Dermis microvascular lymphatic vessel endothelial cell (primary cell): ENCODE measurements at regions not wholly inside any gene's neighbourhood (a gene's known extent, or its start where the extent isn't known, plus 50 kb on each side); places are given as distances from the start of the nearest gene placed in this dataset.

ENCODE experiments used
- DNase-seq, 2 donors: peaks; one replicate each; pipeline versions ENCODE4 v3.0.0 to v3.0.0-alpha.2; 2010; ENCODE audit warnings: low read depth in 2 of 2

DNA sequence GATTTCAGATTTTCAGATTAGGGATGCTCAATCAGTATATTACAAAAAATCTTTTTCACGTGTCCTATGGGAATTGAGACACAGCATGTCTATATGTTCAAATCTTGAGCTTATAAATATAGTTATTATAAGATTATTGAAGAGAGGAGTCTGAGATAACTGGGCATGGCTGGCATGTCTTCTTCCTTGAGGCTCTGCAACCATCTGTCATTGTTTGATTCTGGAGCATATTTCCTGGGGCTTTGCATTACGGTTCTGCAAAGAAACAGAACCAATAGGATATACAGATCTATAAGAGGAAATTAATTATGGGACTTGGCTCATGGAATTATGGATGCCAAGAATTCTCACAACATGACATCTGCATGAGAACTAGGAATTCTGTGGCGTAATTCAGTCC, 386.1 kb downstream of the SOCS6 start:
- no peak for DNase-seq

DNA sequence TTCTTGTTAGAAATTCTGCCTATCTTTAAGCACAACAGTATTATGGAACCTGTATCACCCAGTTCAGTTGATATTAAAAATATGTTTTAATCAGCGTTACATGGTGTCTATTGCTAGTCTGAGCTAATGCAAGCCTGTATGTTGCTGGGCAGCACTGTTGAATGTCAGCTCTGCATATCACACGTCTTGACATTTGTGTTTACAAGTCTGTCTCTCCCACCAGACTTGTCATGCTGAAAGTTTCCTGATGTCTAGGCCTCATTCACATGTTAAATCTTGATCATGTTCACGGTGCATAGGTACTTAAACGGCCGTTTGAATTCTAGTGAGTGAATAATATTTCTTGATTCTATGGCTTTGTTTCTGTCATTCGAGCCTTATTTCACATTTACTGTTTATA, 385.0 kb downstream of the SOCS6 start:
- DNase-seq: no peak

DNA sequence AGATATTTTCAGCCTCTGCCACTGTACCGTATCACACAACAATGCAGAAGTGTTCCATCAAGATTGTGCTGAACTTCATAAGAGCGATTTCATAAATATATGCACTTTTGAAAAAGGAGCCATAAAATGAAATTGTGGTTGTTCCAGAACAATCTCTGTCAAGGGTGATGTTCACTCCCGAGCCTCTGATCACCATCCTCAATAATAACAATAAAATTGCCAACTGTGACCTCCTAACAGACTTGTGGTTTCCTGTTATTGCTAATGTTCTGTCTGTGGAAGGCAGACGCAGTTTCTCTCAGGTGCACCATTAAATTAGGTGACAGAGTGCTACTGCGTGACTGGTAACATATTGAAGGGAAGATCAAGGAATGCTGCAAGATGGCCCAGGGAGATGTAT, 383.7 kb downstream of the SOCS6 start:
- no peak for DNase-seq

DNA sequence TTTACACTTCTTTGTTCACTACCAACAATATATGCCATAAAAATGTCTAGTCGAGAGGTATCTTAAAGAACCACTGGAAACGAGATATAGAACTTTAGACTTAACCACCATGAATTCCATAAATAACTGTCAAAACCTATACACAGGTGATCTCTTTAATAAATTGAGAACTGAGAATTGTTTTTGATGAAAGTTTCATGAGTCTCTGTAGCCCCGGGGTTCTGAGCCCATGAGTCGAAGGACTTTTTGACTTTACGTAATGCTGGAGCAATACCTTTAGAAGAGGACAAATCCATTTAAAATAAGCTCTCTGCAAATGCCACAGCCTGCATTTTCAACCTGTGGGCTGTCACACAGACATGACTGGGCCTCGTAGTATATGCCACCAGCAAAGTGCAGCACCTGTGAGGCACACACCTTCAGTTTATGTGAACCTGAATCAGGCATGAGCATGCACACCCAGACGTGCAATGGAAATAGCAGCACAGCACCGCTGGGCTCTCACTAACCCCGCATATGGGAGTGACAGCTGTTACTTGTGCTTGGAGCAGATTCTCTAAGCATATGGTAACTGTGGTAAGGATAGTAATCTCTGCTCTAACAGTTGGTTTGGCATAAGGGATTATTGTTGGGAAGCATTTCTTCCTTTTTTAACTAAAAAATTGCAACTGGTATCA, 383.2 kb downstream of the SOCS6 start:
- DNase-seq: no peak

DNA sequence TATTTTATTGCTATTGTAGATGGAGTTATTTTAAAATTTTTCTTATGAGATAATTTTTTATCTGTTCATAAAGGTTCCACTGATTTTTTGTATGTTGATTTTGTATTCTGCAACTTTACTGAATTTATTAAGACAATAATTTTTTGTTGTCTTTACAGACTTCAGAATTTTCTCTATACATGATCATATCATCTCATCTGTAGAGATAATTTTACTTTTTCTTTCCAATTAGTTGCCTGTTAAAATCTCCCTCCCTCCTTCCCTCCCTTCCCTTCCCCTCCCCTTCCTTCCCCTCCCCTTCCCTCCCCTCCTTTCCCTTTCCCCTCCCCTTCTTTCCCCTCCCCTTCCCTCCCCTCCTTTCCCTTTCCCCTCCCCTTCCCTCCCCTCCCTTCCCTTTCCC, 378.1 kb downstream of the SOCS6 start:
- DNase-seq: no peak

DNA sequence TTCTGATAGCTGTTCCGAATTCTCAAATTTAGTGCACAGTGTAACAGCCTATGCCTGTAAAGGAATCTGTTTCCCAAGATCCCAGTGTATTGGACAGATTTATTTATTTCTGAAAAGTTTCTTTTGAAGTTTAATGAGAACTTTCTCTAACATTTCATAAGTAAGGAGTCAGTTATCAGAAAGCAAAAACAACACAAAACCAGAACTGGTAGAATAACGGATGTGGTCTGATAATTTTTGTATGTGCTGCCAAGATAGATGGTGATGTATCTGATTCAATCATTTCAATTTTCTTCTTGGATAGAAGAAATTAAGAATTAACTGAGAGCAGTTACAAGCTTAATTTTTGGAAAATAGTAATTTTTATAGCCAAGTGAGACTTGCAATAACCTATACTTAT, 374.3 kb downstream of the SOCS6 start:
- DNase-seq: no peak

DNA sequence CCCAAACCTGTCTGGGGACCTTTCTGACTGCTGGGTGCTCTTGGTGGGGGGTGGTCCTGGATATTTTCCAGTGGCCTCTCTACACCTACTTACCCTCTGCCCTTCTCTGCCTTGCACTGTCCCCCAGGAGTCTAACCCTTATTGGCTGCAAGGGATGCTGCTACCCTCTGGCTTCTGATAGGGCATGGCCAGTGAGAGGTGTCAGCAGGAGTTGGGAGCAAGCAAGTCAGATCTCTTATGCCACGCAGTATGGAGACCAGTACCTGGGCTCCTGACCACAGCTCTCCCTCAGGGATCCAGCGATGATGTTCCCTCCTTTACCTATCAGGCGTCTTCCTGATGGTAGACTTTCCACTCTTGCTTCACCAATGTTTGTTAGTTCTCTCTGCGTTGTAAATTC, 373.7 kb downstream of the SOCS6 start:
- DNase-seq: no peak

DNA sequence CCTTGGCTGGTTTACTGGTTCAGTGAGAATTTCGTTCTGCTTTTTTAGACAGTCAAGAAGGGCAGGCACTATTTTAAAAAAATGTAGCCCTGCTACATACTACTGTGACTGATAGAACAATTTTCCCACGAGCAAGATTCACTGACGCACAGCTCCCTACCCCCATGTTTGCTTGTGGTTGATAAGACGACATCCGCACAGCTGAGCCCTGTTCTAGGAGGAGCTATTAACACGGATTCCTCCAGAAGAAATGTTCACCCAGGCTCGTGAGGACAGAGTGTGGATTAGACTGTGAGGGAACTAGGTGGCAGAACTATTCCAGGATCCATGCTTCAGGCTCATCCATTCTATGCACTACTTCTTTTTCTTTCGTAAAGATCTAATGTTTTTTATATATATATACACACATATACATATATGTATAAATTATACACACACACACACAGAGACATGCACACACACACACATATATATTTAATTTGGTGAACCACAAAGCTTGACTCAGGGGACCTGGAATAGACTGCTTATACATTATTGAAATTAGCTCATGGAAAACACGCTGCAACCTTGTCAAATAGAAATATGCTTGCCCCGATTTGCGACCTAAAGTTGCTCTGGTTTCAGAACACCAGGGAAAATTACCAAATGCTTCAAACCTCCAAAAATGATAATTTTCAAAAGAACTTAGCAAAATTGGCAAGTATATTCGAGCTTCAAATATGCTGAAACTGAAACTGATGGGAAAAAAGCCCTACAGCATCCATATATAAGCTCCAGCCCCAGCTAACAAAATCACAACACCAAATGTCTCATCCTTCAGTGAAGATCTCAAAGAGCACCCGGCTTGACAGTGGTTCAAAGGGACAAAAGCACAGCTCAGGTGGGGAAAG, 370.4 kb downstream of the SOCS6 start:
- DNase-seq: no peak

DNA sequence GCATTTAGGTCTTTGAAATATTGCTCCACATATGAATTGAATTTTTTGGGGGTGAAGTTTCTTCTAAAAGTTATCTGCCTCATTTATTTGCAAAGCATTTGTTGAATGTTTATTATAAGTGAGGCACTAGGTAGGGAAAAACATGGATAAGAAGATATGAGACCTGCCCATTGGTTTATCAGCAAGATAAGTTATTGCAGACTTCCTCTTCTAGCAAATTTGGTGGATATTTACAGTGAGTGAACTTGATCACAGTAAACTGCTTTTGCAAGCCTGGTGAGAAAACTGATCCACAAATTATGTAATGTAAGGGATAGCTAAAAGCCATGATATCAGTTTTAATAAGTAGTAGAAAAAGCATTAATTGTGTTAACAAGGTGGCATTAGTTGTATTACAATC, 364.8 kb downstream of the SOCS6 start:
- no peak for DNase-seq

DNA sequence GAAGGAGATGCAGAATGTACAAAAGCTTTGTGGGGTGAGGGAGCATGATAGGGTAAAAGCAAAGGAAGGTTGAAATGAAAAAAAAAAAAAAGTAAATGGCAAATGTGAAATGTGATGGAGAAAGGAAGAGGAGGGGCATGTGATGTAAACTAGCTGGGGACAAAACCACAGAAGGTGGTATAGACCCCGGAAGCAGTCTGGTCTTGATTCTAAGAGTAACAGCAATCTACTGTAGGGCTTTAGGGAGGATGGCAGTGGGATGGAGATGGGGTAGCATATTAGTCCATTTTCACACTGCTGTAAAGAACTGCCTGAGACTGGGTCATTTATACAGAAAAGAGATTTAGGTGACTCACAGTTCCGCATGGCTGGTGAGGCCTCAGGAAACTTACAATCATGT, 362.0 kb downstream of the SOCS6 start:
- DNase-seq: no peak

DNA sequence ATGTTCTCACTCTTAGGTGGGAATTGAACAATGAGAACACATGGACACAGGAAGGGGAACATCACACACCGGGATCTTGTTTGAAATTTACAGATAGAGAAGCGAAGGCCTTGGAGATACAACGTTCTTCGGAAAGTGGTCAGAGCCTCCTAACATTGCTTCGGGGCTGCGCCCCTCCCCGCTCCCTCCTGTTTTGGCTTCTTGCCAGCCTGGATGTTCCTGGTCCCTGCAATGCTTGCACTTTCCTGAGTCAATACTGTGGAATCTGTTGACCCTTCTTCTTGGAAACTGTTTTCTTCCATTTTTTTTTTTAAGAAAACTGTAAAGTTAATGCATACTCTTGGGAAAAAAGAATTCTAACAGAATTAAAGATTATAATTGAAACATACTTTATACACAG, 360.8 kb downstream of the SOCS6 start:
- no peak for DNase-seq

DNA sequence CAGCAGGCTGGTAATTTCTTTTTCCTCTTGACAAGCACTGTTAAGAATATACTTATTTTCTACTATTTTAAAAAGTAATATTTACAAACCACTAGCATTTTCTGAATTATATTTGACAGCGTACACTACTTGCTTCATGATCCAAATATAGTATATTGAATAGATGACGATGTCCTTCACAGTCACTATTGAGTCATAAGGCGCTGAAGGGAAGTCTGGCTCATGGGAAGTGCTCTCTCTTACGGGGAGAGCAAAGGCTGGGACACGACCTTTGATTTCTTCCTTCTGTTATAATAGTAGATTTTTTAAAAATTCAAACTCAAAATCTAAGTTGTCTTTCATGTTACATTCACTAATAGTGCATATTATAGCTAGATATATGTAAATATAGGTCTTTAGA, 357.1 kb downstream of the SOCS6 start:
- DNase-seq: no peak

DNA sequence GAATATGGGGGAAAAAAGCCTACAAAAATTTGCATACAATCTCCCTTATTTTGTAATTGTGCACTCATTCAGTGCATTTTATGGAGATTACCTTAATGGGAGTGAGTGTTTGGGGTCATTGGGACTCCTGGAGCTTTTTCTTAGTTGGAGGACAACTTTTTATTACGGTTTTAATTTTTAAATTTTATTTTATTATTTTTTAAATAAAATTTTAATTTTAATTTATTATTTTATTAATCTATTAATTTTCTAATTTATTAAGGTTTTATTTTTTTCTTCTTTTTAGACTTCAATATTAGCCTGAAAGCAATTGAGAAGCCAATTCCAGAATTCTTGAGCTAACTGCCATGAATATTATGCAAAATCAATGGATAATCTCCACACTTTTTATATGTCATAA, 355.0 kb downstream of the SOCS6 start:
- DNase-seq: no peak

DNA sequence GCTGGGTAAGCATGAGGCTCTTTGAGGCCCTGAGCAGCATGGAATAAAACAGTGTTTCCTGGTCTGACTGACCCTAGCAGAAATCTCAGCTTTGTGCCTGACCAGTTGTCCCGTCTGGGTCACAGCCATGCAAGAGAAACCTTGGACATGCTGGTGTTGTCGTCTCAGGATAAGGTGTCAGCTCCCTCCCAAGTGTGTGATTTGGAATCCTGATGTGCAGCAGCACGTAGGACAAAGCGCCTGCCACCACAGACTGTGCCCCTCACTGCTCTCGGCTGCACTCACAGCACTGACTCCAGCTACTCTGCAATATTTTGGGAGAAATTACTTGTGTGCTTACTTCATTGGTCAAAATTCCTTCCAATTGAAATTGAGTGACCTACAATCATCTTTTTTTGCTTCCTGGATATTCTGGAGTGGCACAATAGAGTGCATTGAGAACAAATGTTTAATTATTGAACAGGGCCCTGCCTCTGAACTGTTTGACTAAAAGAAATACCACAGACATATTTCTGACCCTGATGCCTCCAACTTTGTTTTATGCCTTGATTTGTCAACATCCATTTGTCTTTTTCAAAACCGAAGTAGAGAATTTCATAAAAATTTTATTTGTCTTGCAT, 352.4 kb downstream of the SOCS6 start:
- DNase-seq: no peak

DNA sequence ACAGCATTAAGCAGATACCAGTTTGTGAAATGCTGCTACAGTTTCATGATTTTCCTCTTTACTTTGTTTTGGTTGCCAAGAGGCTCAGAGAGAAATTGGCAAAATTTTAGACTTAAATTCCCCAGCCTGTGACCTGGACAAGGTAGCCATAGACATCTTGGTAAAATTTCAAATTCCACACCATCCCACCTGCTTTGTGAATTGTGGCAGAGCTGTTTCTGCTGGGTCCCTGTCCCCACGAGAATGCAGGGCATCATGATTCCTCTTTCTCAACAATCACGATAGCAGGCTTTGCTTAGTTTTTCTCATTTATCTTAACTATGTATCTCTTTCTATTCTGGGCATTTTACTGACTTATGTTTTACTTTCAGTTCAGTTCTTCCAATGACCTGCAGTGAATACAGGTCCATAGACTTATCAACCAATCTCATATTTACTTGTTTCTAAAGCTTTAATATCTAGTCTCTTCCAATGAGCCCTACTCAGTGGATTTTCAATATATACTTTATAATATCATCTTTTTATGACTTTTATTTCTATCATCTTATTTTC, 351.6 kb downstream of the SOCS6 start:
- DNase-seq: no peak

DNA sequence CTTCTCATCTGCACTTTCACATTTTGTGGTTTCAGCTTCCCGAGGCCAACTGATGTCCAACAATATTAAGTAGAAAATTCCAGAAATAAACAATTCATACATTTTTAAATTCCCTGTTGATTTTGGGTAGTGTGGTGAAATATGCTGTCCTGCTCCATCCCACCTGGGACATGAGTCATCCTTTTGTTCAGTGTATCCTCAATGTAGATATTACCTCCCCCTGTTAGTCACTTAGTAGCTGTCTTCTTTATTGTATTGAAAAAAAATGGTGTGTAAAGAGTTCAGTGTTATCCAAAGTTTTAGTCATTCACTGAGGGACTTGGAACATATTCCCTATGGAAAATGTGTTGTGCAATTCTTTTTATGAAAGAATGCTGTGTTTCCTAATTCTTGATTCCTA, 348.1 kb downstream of the SOCS6 start:
- DNase-seq: no peak

DNA sequence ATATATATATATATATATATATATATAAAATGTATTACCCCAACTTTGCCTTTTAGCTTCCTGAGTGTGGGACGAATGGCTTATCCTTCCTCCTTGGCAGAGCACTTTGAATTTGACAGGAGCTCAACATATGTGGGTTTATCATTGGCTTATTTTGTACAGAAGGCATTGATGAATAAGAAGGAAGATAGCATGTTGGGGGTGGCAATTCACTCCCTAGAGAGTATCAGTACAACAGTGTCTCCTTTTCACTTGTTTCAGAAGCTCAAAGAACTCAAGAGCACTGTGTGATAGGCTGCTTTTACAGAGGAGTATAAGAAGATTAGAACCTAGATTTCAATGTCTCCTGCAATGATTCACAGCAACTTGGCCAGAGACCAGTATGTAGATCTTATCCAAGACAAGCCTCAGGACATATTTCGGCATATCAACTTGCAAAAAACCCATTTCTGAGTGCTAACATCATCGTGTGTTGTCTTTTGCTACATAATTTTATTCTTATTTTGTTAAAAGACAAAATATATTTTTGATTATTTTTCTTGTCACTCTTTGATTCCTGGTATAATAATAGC, 345.8 kb downstream of the SOCS6 start:
- no peak for DNase-seq

DNA sequence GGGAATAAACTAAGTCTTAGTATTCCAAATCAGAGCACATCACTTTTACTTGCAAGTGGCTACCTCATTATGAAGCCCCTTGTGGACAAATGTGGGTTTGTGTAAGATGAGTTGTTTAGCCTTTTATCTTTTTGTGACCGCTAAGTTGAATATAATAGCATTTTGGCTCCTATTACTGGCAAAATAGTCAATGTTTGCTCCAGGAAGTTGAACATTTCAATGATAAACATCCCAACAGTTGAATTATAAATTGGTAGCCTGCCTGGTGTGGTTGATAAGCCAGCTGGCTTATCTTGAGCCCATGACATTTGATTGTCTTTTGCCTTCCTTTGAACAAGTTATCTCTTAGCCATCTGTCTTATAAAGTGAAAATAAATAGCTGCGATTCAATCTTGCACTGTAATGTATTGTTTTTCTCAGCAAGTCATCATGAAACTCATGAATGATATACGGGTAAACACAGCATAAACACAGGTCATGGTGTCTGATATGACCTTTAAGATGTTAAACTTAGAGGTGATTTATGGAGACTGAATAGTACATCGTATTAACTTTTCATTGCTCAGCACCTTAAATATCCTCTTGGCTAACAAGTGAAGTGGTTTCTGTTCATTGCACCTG, 338.4 kb downstream of the SOCS6 start:
- no peak for DNase-seq

DNA sequence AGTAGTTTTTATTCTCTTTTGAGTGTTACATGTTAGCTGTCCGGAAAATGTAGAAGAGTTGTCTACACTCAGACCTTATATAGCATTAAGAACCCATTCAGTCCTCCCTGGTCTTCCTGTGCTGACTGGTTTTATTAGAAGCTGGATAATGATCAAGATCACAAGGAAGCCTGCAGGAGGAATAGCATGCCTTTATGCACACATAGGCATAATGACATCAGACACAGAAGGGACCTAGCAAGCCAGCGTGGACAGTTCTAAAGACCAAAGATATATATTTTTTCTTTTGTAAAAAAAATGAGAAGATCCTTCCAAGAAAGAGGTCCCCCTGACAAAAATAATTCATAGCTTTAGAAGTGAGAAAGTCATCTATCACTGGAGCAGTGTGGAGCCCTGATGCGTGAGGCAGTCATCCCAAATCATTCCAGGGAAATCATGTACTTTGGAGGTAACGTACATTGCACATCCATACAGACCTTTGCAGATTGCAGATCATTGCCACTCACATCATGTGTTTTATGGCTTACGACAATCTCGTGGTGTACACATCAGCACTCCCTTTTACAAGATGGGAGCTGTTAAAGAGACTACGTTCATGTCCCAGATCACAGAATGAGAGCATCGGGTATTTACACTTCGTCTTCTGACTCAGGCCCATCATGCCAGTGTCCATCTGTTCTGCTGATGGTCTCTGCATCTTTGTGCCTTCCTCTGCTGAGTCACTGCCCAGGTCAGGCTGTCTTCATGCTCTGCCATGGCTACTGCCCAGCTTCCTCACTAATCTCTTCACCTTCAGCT, 334.0 kb downstream of the SOCS6 start:
- no peak for DNase-seq

DNA sequence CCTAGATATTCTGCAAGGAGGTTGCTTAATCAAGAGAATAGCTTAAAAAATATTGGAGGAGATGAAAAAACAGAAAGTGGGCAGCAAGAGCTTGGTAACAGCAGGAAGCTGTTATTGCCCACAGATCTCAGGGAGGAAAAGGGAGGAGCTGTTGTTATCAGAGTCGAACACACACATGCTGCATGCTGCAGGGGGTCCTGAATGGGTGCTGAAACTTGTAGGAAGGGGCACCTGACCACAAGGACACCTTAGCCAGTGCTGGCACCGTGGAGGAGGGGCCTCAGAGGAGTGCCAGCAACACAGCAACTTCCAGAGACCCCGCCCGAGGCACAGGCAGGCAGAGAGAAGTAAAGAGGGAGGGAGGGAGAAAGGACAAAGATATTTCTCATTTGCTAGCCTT, 332.9 kb downstream of the SOCS6 start:
- no peak for DNase-seq
